ENCODE measurements at regions not wholly inside any gene's neighbourhood (a gene's known extent, or its start where the extent isn't known, plus 50 kb on each side); places are given as distances from the start of the nearest gene placed in this dataset.
"Not testable (repeated sequence)": the region's sequence is repeated elsewhere in the genome, so short reads cannot be mapped to it uniquely, and the experiment has no call there.

DNA sequence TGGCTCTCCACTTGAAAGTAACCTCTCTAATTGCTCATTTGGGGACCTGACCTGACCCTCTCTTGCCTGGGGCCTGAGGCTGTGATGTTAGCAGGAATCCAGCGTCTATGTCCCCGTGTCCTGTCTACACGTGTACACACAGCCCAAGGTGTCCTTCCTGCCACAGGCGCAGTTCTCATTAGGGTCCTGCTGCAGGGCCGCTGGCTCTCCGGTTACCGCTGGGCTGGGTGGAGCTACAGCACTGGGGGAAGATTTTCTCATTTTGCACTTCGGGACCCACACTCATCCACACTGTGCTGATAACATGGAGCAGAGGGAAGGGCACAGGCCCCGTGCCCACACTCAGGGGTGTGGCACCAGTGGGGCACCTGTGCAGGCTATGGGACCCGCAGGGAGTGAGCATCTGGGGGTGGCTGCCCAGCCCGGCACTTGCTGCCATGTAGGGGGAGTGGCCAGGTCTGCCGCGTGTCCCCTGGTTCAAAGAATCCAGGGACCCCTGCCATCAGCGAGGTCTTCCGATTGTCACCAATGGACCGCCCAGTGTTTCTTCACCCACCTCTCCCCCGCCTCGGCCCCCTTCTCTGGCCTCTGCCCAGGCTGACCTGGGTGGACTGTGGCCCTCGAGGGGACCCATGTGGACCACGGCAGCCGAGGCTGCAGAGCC lies 98.7 kb upstream of the SFSWAP start:
- DNase-seq = no peak

GRCh38 chr12:131613186-131613585 lies 97.7 kb upstream of the SFSWAP start:
- DNase-seq = no peak

DNA sequence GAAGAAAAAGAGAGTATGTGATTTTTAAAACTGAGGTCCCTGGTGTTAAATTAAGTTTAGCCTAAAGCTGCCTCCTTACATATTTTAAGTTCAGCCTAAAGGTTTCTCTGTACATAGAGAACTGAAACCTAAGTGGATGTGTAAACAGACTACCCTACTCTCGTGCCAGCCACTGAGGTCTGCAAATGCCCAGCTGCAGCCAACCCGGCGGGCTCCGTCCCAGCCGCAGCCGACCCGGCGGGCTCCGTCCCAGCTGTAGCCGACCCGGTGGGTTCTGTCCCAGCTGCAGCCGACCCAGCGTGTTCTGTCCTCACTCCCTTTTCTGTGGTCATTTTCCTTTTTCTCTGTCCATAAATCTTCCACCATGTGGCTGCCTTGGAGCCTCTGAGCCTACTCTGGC lies 97.2 kb upstream of the SFSWAP start:
- no peak for DNase-seq

- DNase-seq = no peak
Observed at GRCh38 chr12:131615326-131616042, 95.4 kb upstream of the SFSWAP start.

DNA sequence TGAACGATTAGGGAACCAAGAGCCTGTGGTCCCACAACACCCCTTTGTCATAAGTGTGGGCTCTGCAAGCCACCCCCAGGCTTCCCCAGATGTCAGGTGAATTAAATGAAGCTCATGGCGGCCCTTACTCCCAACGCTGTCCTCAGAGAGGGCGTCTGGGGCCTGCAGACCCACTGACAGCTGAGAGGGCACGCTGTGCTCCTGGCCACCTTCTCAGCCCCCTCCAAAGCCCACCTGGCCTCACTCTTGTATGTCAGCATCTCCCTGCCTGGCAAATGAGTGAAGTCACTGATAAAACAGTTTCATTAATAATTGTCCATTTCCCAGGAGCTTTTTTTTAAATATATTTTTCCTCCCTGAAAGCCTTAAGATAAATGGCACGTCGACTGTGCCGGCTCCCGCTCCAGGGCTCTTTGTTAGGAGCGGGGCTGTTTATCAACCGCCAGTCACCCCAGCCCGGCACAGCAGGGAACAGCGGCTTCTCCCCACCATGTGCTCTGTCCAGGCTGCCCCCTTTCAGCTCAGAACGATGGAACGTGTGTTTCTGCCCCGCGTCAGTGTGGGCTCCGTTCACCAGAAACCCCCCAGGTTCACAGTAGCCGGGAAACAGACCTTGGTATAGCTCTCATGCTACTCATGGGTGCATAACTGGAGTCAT lies 94.7 kb upstream of the SFSWAP start:
- DNase-seq = no peak

DNA sequence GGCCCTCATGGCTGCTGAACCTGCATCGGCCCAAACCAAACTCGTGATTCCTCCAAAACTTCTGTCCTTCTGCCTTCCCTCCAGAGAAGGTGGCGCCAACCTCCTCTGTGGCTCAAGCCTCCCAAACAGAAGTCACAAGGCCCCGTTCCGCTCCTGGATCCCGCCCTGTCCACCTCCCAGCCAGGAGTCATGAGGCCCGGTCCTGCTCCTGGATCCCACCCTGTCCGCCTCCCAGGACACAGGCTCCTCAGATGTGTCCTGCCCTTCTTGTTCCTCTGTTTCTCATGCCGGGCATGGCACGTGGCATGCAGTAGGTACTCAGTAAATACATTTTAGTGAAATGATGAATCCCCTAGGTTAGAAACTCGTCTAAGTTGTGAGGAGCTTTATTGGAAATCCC lies 94.2 kb upstream of the SFSWAP start:
- DNase-seq = no peak

DNA sequence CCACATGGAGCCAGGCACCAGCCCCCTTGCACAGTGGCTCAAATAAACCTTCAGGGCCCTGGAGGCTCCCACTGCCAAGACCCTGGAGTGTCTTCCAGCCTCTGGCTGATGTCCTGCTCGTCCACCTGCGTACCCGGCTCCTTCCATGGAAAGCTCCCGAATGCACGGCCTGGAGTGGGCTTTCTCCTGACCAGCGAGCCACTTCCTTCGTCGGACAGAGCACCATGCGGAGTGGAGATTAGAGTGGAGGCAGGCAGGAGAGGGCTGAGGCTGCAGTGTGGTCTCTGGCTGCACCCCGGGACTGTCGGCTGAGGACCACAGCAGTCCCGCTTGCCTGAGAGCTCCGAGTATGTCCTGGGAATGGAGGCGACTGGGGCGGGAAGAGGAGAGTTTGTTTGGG lies 93.7 kb upstream of the SFSWAP start:
- DNase-seq = no peak

- no peak for DNase-seq
Observed at GRCh38 chr12:131617596-131618302, 93.1 kb upstream of the SFSWAP start.

- DNase-seq = no peak
Observed at GRCh38 chr12:131618303-131618658, 92.6 kb upstream of the SFSWAP start.

GRCh38 chr12:131618701-131619100 lies 92.2 kb upstream of the SFSWAP start:
- DNase-seq = no peak

GRCh38 chr12:131619106-131619642 lies 91.7 kb upstream of the SFSWAP start:
- no peak for DNase-seq

DNA sequence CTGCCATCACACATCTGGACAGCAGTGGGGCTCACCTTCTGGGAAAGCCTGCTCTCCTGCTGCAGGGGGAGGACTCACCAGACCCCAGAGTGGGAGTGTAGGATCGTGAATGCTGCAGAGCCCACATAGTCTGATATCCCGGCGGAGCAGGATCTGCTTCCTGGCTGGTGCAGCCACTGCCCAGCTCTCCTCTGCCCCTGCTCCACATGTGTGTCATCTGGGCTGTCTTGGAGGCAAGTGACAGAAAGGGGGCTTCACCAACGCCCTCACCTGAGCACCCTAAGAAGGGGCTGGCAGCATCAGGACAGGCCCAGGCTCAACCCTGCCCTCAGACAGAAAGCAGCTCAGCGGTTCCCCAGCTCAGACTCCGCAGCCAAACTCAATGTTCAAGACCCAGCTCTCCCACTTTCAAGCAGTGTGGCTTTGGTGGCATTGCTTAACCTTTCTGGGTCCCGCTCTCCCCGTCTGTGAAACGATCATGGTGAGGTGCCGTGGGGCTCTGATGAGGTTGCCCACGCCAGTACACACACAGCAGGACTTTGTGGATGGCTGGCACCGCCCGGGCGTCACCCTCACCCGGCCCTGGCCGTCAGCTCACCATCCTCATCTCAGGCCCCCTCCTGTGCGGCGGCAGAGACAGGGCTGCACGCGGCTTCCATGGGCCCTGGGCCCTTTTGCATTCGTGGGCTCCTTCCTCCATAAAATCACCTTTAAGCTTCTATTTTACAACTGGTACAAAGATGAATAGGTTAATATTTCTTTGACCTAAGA lies 91.0 kb upstream of the SFSWAP start:
- no peak for DNase-seq

DNA sequence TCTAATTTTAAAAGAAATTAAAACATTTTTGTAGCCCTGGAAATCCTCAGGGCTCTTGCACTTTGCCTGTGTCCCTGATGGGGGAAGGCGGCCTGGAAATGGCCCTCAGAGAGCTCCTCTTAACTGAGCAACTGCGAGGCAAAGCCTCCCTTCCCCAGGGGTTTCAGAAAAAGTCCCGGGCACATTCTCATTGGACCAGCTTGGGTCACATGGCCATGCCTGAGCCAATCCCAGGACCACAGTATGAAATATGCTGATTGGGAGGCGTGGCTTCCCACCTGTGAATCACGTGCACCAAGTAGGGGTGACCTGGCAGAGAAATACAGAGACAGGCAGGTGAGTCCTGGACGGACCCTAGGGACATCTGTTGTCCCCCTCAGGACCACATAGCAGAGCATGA lies 90.4 kb upstream of the SFSWAP start:
- DNase-seq = no peak

GRCh38 chr12:131620946-131621681 lies 89.8 kb upstream of the SFSWAP start:
- DNase-seq = no peak

GRCh38 chr12:131621701-131622421 lies 89.0 kb upstream of the SFSWAP start:
- DNase-seq = no peak

- no peak for DNase-seq
Observed at GRCh38 chr12:131622422-131622955, 88.4 kb upstream of the SFSWAP start.

DNA sequence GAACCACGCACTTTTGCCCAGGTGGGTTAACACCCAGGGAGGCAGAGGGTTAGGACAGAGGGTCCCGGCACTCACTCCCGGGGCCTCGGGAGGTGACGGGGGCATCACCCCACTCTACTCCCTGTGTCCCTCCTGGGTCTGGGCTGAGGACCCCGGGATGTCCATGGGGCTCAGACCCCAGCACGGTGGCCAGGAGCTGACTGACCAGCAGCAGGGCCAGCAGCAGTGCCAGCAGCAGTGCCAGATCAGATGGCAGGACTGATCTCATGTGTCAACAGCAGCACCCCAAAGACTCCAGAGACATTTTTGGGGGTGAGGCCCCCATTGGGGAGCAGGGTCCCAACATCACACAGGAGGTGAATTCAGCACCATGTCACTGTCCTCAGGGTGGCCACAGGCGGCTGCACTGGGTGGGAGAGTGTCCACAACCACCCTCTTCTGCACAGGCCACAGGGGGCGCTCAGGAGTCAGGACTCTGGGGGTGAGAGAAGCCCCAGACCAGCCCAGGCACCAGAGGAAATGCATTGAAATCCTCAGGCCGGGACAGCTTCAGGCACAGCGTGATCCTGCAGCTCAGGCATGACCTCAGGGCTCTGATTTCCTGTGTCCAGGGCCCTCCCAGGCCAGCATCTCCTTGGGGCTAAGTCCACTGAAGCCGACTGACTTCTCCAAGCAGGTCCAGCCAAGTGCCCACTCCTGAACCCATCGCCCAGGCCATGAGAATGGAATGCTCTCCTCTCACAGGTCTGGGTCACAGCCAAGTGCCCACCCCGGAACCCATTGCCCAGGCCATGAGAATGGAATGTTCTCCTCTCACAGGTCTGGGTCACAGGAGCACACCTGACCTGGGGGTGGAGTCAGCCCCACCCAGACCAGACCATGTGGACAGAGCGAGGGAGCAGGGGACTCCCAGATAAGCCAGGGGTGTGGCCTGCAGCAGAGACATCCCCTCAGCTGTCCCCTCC lies 87.2 kb upstream of the SFSWAP start:
- DNase-seq = not testable (repeated sequence)

GRCh38 chr12:131624369-131624739 lies 86.5 kb upstream of the SFSWAP start:
- DNase-seq = not testable (repeated sequence)

GRCh38 chr12:131624756-131625501 lies 86.0 kb upstream of the SFSWAP start:
- not testable (repeated sequence) for DNase-seq
